SJSA1 (cell line): ENCODE measurements at regions not wholly inside any gene's neighbourhood (a gene's known extent, or its start where the extent isn't known, plus 50 kb on each side); places are given as distances from the start of the nearest gene placed in this dataset.

ENCODE experiments used
- DNase-seq, 2 experiments: peaks; one replicate each; pipeline ENCODE4 v3.0.0-alpha.2; 2015 to 2020; ENCODE audit warnings: low spot score in 2 of 2, low read depth in 1 of 2
- H3K27ac ChIP-seq: fragments of 250-450 bp; sonication (Bioruptor Pico); 2 replicates; pipeline ENCODE4 v1.5.1; 2020; ENCODE audit warnings: mild to moderate bottlenecking, moderate library complexity
- H3K27me3 ChIP-seq: fragments of 250-450 bp; sonication (Bioruptor Pico); replicated peaks from 2 replicates; pipeline ENCODE4 v1.5.1; 2020; ENCODE audit warnings: mild to moderate bottlenecking, moderate library complexity
- H3K36me3 ChIP-seq: fragments of 250-450 bp; sonication (Bioruptor Pico); 2 replicates; pipeline ENCODE4 v1.5.1; 2020; ENCODE audit warnings: mild to moderate bottlenecking
- H3K4me1 ChIP-seq: fragments of 250-450 bp; sonication (Bioruptor Pico); replicated peaks from 2 replicates; pipeline ENCODE4 v1.6.1; 2021; ENCODE audit warnings: mild to moderate bottlenecking
- H3K4me3 ChIP-seq: fragments of 250-450 bp; sonication (Bioruptor Pico); 2 replicates; pipeline ENCODE4 v1.5.1; 2020; ENCODE audit warnings: mild to moderate bottlenecking
- H3K9me3 ChIP-seq: fragments of 250-450 bp; sonication (Bioruptor Pico); replicated peaks from 2 replicates; pipeline ENCODE4 v1.5.1; 2020; ENCODE audit warnings: mild to moderate bottlenecking

GRCh38 chr22:47681411-47682165 lies 919.1 kb downstream of the TBC1D22A start:
- Histone ChIP-seq H3K4me3 (no peak overlapping the region), H3K27me3 (no peaks in the 10 kb centered on the region), H3K9me3 (no peaks in the 10 kb centered on the region; the same call in 1 of the 2 replicates), H3K27ac (no peak overlapping the region), H3K36me3 (no peaks in the 10 kb centered on the region), H3K4me1 (no peaks in the 10 kb centered on the region)
- DNase-seq: no peak

DNA sequence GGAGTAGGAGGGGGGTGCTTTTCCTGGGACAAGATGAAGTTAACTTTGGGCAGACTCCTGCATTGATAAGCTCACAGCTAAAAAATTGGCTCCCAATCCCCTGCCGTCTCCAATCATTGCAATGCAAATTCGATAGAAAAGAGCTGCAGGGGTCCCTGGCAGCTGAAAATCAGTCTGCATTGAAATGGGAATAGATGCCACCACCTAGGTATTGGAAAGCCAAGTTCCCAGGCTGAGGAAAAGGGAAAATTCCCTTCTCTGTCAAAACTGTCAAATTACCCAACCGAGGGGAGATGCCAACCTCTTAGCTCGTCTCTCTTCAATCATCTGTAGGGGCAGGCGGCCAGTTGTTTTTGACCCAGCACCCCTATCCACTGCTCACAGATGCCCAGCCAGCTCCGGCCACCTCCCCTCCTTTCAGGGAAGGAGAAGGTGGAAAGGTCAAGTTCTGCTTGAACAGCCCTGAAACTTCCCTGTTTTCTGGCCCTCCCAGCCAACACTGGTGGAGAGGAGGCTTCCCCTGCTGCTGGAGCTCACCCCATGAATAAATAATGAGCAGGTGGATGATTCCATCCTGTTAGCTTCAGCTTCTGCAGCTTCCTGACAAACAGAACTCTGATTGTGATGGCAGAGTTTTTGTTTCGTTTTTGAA lies 916.3 kb downstream of the TBC1D22A start:
- no peak overlapping the region for H3K27ac ChIP-seq
- H3K4me3 ChIP-seq: no peak overlapping the region
- DNase-seq: no peak
- H3K4me1 ChIP-seq: no peaks in the 10 kb centered on the region
- H3K36me3 ChIP-seq: no peaks in the 10 kb centered on the region
- no peaks in the 10 kb centered on the region for H3K27me3 ChIP-seq
- no peaks in the 10 kb centered on the region; the same call in 1 of the 2 replicates for H3K9me3 ChIP-seq

- H3K27ac ChIP-seq: no peak overlapping the region
- no peaks in the 10 kb centered on the region for H3K27me3 ChIP-seq
- H3K4me1 ChIP-seq: no peaks in the 10 kb centered on the region
- H3K36me3 ChIP-seq: no peaks in the 10 kb centered on the region
- no peak overlapping the region for H3K4me3 ChIP-seq
- no peaks in the 10 kb centered on the region; the same call in 1 of the 2 replicates for H3K9me3 ChIP-seq
- DNase-seq: no peak
Measured at GRCh38 chr22:47678048-47678447, 915.6 kb downstream of the TBC1D22A start.

- 0 out of 2 replicates have a peak, but pooled peaks cover 3% of the 10 kb centered on the region for H3K9me3 ChIP-seq
- no peak for DNase-seq
- no peaks in the 10 kb centered on the region for H3K4me1 ChIP-seq
- no peak overlapping the region for H3K27ac ChIP-seq
- no peak overlapping the region for H3K4me3 ChIP-seq
- H3K36me3 ChIP-seq: no peaks in the 10 kb centered on the region
- H3K27me3 ChIP-seq: no peaks in the 10 kb centered on the region
Measured at GRCh38 chr22:47676685-47677084, 914.2 kb downstream of the TBC1D22A start.

- no peak overlapping the region for H3K4me3 ChIP-seq
- H3K9me3 ChIP-seq: 0 out of 2 replicates have a peak, but pooled peaks cover 3% of the 10 kb centered on the region
- no peaks in the 10 kb centered on the region for H3K36me3 ChIP-seq
- H3K27me3 ChIP-seq: no peaks in the 10 kb centered on the region
- H3K4me1 ChIP-seq: no peaks in the 10 kb centered on the region
- no peak overlapping the region for H3K27ac ChIP-seq
- no peak for DNase-seq
Measured at GRCh38 chr22:47674600-47674999, 912.1 kb downstream of the TBC1D22A start.

GRCh38 chr22:47673557-47673956 lies 911.1 kb downstream of the TBC1D22A start:
- Histone ChIP-seq H3K27me3 (no peaks in the 10 kb centered on the region), H3K4me3 (no peak overlapping the region), H3K9me3 (0 out of 2 replicates have a peak, but pooled peaks cover 3% of the 10 kb centered on the region), H3K36me3 (no peaks in the 10 kb centered on the region), H3K4me1 (no peaks in the 10 kb centered on the region), H3K27ac (no peak overlapping the region)
- no peak for DNase-seq

- H3K4me3 ChIP-seq: no peak overlapping the region
- H3K4me1 ChIP-seq: no peaks in the 10 kb centered on the region
- 0 out of 2 replicates have a peak, but pooled peaks cover 3% of the 10 kb centered on the region for H3K9me3 ChIP-seq
- DNase-seq: no peak
- no peaks in the 10 kb centered on the region for H3K27me3 ChIP-seq
- H3K27ac ChIP-seq: no peak overlapping the region
- H3K36me3 ChIP-seq: no peaks in the 10 kb centered on the region
Measured at GRCh38 chr22:47672526-47672925, 910.1 kb downstream of the TBC1D22A start.

DNA sequence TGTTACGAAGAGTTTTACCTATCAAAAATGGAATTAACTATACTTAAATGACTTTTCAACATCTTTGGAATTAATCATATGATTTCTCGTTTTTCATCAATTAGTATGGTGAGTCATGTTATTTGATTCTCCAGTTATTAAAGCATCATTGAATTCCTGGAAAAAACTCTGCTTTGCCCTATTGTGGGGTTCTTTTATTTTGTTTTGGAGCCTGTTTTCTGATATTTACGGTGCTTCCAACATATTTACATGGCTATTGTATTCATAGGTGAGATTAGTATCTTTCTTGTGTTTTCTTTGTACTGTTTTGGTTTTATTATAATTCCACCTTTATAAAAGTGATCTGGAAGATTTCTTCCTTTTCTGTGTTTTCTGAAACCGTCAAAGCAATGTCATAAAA lies 902.7 kb downstream of the TBC1D22A start:
- H3K36me3 ChIP-seq: no peaks in the 10 kb centered on the region
- DNase-seq: no peak

GRCh38 chr22:47663615-47664605 lies 901.5 kb downstream of the TBC1D22A start:
- H3K27me3 ChIP-seq: no peaks in the 10 kb centered on the region
- no peaks in the 10 kb centered on the region for H3K4me1 ChIP-seq
- no peak overlapping the region for H3K4me3 ChIP-seq
- H3K36me3 ChIP-seq: no peaks in the 10 kb centered on the region
- no peaks in the 10 kb centered on the region; the same call in 1 of the 2 replicates for H3K9me3 ChIP-seq
- DNase-seq: no peak
- H3K27ac ChIP-seq: no peak overlapping the region

More for the DNA sequence above, 902.7 kb downstream of the TBC1D22A start:
- Histone ChIP-seq H3K27me3 (no peaks in the 10 kb centered on the region), H3K4me1 (no peaks in the 10 kb centered on the region), H3K27ac (no peak overlapping the region), H3K4me3 (no peak overlapping the region), H3K9me3 (no peaks in the 10 kb centered on the region; the same call in 1 of the 2 replicates)

DNA sequence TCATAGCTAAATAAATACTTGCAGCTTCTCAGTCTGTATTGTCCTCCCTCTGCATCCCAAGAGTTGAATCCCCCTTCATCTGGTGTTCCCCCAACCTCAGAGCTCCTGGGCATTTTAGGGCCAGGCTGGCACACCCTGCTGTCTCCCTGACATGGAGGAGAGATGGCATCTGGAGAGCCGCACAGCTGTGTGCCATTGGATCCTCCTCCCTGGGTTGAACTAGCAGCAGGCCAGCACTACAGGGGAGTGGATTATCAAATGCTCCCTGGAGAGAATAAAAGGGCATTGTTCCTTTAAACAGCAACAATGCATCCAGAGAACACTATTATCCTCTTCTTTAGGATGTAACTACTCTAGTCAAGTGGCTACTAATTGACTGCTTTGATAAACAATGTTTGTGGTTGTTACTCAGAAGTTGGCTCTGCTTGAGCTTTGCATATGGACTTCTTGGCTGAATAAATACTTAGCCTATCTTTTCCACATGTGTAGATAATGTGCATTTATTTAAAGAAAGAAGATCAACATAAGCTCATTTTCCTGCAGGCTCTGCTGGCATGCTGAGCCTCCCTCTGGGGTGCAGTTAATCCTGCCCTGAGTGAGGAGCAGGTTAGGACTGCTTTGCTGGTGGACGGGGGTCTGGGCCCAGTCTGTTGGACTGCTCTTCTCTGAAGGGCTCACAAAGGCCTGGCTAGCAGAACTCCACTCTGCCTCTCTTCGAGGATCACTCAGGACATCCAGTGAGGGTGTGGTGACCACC lies 897.2 kb downstream of the TBC1D22A start:
- H3K4me3 ChIP-seq: no peak overlapping the region
- H3K9me3 ChIP-seq: no peaks in the 10 kb centered on the region; the same call in none of the 2 replicates
- H3K27me3 ChIP-seq: no peaks in the 10 kb centered on the region
- no peaks in the 10 kb centered on the region for H3K4me1 ChIP-seq
- no peak for DNase-seq
- no peak overlapping the region for H3K27ac ChIP-seq
- H3K36me3 ChIP-seq: no peaks in the 10 kb centered on the region

DNA sequence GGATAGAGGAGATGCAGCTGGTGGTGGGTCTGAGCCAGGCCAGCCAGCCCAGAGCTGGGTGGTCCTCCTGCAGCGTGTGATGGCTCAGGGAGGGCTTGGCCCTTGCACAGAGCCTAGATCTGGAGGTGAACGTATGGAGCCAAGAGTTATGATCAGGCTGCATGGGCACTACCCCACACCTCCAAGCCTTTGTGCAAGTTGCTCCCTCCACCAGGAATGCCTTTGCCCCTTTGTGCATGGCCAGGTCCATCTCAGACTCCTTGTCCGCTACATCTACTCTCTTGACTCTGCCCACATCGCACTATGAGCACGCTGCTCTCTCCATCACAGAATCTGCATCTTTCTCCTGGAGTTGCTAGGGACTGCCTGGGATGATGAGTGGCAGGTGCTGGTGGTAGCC lies 895.7 kb downstream of the TBC1D22A start:
- H3K36me3 ChIP-seq: no peaks in the 10 kb centered on the region
- no peaks in the 10 kb centered on the region; the same call in none of the 2 replicates for H3K9me3 ChIP-seq
- no peaks in the 10 kb centered on the region for H3K4me1 ChIP-seq
- H3K4me3 ChIP-seq: no peak overlapping the region
- DNase-seq: no peak
- no peaks in the 10 kb centered on the region for H3K27me3 ChIP-seq
- no peak overlapping the region for H3K27ac ChIP-seq

DNA sequence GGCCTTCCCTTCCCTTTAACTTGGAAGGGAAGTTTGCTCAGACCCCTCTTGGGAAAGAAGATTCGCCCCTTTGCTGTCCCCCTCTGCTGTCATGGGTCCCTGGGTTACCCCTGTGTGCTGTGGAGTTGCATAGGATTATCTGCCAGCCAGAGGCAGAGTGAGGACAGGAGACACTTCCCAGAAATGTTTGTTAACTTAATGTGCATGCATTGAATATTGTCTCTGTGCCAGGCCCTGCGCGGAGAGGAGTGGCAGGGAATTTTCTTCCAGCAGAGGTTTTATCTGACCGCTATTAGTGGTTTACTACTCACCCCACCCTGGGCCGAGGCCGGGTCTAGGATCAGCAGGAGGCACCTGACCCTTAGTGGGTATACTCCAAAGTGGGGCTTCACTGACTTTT lies 894.8 kb downstream of the TBC1D22A start:
- no peaks in the 10 kb centered on the region; the same call in none of the 2 replicates for H3K9me3 ChIP-seq
- no peaks in the 10 kb centered on the region for H3K27me3 ChIP-seq
- H3K4me3 ChIP-seq: no peak overlapping the region
- no peak overlapping the region for H3K27ac ChIP-seq
- DNase-seq: no peak
- no peaks in the 10 kb centered on the region for H3K4me1 ChIP-seq
- H3K36me3 ChIP-seq: no peaks in the 10 kb centered on the region

- Histone ChIP-seq H3K27me3 (no peaks in the 10 kb centered on the region), H3K4me3 (no peak overlapping the region)
Measured at GRCh38 chr22:47656806-47657205, 894.4 kb downstream of the TBC1D22A start.

More at GRCh38 chr22:47656806-47657205, 894.4 kb downstream of the TBC1D22A start:
- H3K36me3 ChIP-seq: no peaks in the 10 kb centered on the region
- no peak for DNase-seq
- H3K4me1 ChIP-seq: no peaks in the 10 kb centered on the region
- no peak overlapping the region for H3K27ac ChIP-seq
- H3K9me3 ChIP-seq: no peaks in the 10 kb centered on the region; the same call in none of the 2 replicates
